BE2C (cell line): ENCODE measurements at regions not wholly inside any gene's neighbourhood (a gene's known extent, or its start where the extent isn't known, plus 50 kb on each side); places are given as distances from the start of the nearest gene placed in this dataset.

Experiments
- DNase-seq: peaks from one replicate; pipeline ENCODE4 v3.0.0-alpha.2; 2020
- H3K27me3 ChIP-seq: fragments of 250-450 bp; sonication (Bioruptor Pico); 2 replicates; pipeline ENCODE4 v1.5.1; 2020; ENCODE audit warnings: mild to moderate bottlenecking
- H3K36me3 ChIP-seq: fragments of 250-450 bp; sonication (Bioruptor Pico); 2 replicates; pipeline ENCODE4 v1.5.1; 2020; ENCODE audit warnings: mild to moderate bottlenecking
- H3K4me1 ChIP-seq: fragments of 250-450 bp; sonication (Bioruptor Pico); 2 replicates; pipeline ENCODE4 v1.5.1; 2020
- H3K4me3 ChIP-seq: 2 replicates; pipeline ENCODE4 v1.5.1; 2011; ENCODE audit warnings: low read depth, low read length
- H3K9me3 ChIP-seq: fragments of 250-450 bp; sonication (Bioruptor Pico); 2 replicates; pipeline ENCODE4 v1.5.1; 2020
- CTCF ChIP-seq: IDR thresholded peaks from 2 replicates; pipeline ENCODE4 v1.5.1; 2012; ENCODE audit warnings: mild to moderate bottlenecking, low read depth, low read length

GRCh38 chr12:94733727-94734126 is 83.4 kb upstream of the TMCC3 start:
- Histone ChIP-seq H3K4me3 (no peak overlapping the region), H3K36me3 (no peaks in the 10 kb centered on the region), H3K9me3 (no peaks in the 10 kb centered on the region), H3K27me3 (no peaks in the 10 kb centered on the region), H3K4me1 (no peaks in the 10 kb centered on the region)
- no peak for TF ChIP-seq CTCF
- no peak for DNase-seq

DNA sequence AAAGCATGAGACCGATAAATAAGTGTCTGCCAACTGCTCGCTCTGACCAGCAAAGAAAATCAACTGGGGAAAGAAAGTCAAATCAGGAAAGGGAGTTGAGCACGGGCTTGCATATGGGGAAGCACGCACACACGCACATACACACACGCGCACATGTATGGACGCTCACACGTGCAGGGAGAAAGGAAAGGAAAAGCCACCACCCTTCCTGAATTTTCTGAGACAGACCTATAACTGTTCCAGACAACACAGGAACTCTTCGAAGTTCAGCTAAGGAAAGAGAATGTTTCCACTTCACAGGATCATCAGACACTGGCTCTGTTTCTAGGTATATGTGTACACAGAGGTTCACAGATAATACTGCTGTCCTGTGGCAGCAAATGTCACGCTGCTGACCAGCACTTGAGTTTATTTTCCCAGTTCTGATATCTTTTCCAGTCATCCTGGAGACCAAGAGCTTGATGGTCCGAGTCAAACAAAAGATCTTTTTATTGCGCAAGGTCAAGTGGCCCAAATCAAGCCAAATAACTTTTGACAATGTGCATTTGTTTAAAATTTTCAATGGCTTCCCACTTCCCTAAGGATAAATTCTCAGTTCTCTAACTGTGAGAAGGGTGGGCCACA is 82.1 kb upstream of the TMCC3 start:
- H3K9me3 ChIP-seq, result no peaks in the 10 kb centered on the region

DNA sequence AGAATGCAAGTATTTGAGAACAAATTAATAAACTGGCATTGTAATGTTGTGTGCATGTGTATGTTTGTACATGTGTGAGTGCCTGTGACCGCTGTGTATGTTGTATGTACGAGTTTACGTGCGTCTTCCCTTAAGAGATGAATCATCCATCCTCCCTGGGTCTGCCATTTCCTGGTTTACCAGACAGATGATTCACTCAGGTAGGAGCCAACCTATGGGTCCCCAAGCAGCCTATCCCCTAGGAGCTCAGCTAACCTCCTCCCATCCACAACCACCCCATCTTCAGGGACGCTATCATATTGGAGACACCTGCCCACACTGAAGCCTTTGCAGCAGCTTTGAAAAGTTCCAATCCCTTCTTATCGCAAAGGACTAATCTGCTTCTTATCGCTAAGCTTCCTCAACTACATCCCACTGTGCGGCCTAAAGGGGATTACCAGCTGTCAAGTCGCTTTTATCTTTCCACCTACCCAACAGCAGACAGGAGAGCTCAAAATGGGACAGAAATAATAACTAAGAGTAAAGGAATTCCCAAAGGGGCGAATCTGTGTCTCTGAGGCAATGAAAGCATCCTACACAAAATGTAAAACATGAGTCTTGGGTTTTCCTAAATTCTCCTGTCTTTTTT is 81.5 kb upstream of the TMCC3 start:
- no peak for TF ChIP-seq CTCF
- Histone ChIP-seq H3K4me1 (no peaks in the 10 kb centered on the region), H3K9me3 (no peaks in the 10 kb centered on the region), H3K4me3 (no peak overlapping the region), H3K27me3 (no peaks in the 10 kb centered on the region; the same call in 1 of the 2 replicates), H3K36me3 (no peaks in the 10 kb centered on the region)
- DNase-seq, result no peak

More for the DNA sequence above, 82.1 kb upstream of the TMCC3 start:
- Histone ChIP-seq H3K4me3 (no peak overlapping the region), H3K27me3 (no peaks in the 10 kb centered on the region; the same call in 1 of the 2 replicates), H3K4me1 (no peaks in the 10 kb centered on the region), H3K36me3 (no peaks in the 10 kb centered on the region)
- DNase-seq, result no peak
- TF ChIP-seq CTCF, result no peak

- Histone ChIP-seq H3K9me3 (no peaks in the 10 kb centered on the region), H3K36me3 (no peaks in the 10 kb centered on the region), H3K4me1 (no peaks in the 10 kb centered on the region), H3K27me3 (no peaks in the 10 kb centered on the region; the same call in 1 of the 2 replicates), H3K4me3 (no peak overlapping the region)
- DNase-seq, result no peak
- TF ChIP-seq CTCF, result no peak
Observed at GRCh38 chr12:94730847-94731246, 80.5 kb upstream of the TMCC3 start.

DNA sequence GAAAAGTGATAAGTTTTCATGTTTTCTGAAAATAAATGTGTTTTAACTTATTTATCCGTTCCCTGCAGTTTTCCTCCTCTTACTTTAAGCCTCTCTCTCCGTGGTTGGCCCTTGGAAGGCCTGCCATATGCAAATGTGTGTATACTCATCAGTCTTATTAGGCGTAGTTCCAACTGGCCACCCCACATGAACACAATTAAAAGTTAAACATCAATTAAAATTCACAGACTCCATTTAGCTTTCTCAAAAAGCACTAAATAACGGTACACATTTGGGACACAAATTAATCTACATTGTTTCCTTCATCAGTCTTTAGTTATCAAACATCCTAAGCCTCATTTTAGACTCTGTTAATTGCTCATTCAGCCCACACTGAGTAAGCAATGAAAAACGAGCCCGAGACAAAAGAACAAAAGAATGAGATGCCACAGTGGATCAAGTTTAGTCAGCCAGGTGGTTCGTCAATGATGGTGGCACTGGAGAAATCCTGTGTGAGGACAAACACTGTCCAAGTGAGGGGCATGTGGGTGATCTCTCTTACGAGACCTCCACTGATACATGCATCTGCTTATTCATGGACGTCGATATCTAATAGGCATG is 76.0 kb upstream of the TMCC3 start:
- Histone ChIP-seq H3K9me3 (no peaks in the 10 kb centered on the region), H3K36me3 (no peaks in the 10 kb centered on the region), H3K4me1 (no peaks in the 10 kb centered on the region), H3K27me3 (no peaks in the 10 kb centered on the region; the same call in 1 of the 2 replicates), H3K4me3 (no peak overlapping the region)
- DNase-seq, result no peak
- TF ChIP-seq CTCF, result no peak
